CD14-positive monocyte (primary cell): ENCODE measurements at regions not wholly inside any gene's neighbourhood (a gene's known extent, or its start where the extent isn't known, plus 50 kb on each side); places are given as distances from the start of the nearest gene placed in this dataset.

Experiments used
- DNase-seq, 3 donors: peaks; one replicate each; pipeline ENCODE4 v3.0.0-alpha.2; 2011 to 2022
- H2AFZ ChIP-seq: 2 replicates; pipeline ENCODE4 v1.6.0; 2012; ENCODE audit warnings: mild to moderate bottlenecking, low read depth, low read length, inconsistent platforms; ENCODE audit not compliant: insufficient read depth, poor library complexity, severe bottlenecking
- H3K27ac ChIP-seq, 2 donors: 1 replicate in 1 of 2; 2 replicates in 1 of 2; pipeline ENCODE4 v1.5.1; 2012 to 2013; ENCODE audit warnings: low read length in 2 of 2, control low read depth in 1 of 2, inconsistent platforms in 1 of 2, low read depth in 1 of 2, mild to moderate bottlenecking in 1 of 2
- H3K27me3 ChIP-seq, 2 donors: one replicate each; pipeline versions ENCODE4 v1.6.0 to v1.6.1; 2011 to 2013; ENCODE audit warnings: low read length in 2 of 2; ENCODE audit not compliant: control insufficient read depth in 2 of 2, insufficient read depth in 2 of 2
- H3K36me3 ChIP-seq, 2 donors: replicated peaks in 1 of 2; 1 replicate in 1 of 2; 2 replicates in 1 of 2; pipeline versions ENCODE4 v1.5.1 to v1.6.1; 2012 to 2013; ENCODE audit warnings: low read length in 2 of 2, control low read depth in 1 of 2, inconsistent platforms in 1 of 2, mild to moderate bottlenecking in 1 of 2; ENCODE audit not compliant: insufficient read depth in 2 of 2, control insufficient read depth in 1 of 2
- H3K4me1 ChIP-seq, 2 donors: 1 replicate in 1 of 2; 2 replicates in 1 of 2; pipeline versions ENCODE4 v1.5.1 to v1.6.1; 2012 to 2013; ENCODE audit warnings: low read length in 2 of 2, control low read depth in 1 of 2, inconsistent platforms in 1 of 2, mild to moderate bottlenecking in 1 of 2, moderate library complexity in 1 of 2; ENCODE audit not compliant: insufficient read depth in 2 of 2, control insufficient read depth in 1 of 2
- H3K4me2 ChIP-seq: replicated peaks from 2 replicates; pipeline ENCODE3; 2012; ENCODE audit warnings: low read length, moderate library complexity, mild to moderate bottlenecking; ENCODE audit not compliant: poor library complexity, severe bottlenecking; ENCODE audit errors: extremely low read depth
- H3K4me3 ChIP-seq, 3 experiments: fragments of 200-600 bp in 1 of 3; sonication (generic) in 1 of 3; replicated peaks in 1 of 3; 1 replicate in 2 of 3; 2 replicates in 1 of 3; pipeline ENCODE4 v1.5.1; 2011 to 2013; ENCODE audit warnings: low read length in 3 of 3, mild to moderate bottlenecking in 3 of 3, control low read depth in 2 of 3, low read depth in 2 of 3, inconsistent platforms in 1 of 3, moderate library complexity in 1 of 3
- H3K79me2 ChIP-seq: 2 replicates; pipeline ENCODE4 v1.6.0; 2012; ENCODE audit warnings: mild to moderate bottlenecking, control low read depth, inconsistent platforms, low read length, moderate library complexity; ENCODE audit not compliant: insufficient read depth
- H3K9ac ChIP-seq: 2 replicates; pipeline ENCODE4 v1.6.0; 2017; ENCODE audit warnings: low read length, mild to moderate bottlenecking; ENCODE audit not compliant: insufficient read depth, poor library complexity, severe bottlenecking
- H3K9me3 ChIP-seq, 2 donors: replicated peaks in 1 of 2; 1 replicate in 1 of 2; 2 replicates in 1 of 2; pipeline versions ENCODE4 v1.5.1 to v1.6.1; 2012 to 2013; ENCODE audit warnings: low read length in 2 of 2, control low read depth in 1 of 2; ENCODE audit not compliant: control insufficient read depth in 1 of 2, insufficient read depth in 1 of 2
- H4K20me1 ChIP-seq: 2 replicates; pipeline ENCODE4 v1.6.0; 2012; ENCODE audit warnings: mild to moderate bottlenecking, low read length, control low read depth, moderate library complexity; ENCODE audit not compliant: insufficient read depth
- H3K27ac Mint-ChIP-seq, 7 donors: one replicate each; pipeline ENCODE4 v1.8.0; 2020; ENCODE audit warnings: mild to moderate bottlenecking in 7 of 7, mixed read lengths in 7 of 7, moderate library complexity in 6 of 7, inconsistent platforms in 2 of 7
- H3K27me3 Mint-ChIP-seq, 3 donors: one replicate each; pipeline ENCODE4 v1.8.0; 2021 to 2022; ENCODE audit warnings: low read depth in 3 of 3, mild to moderate bottlenecking in 3 of 3, mixed read lengths in 3 of 3, moderate library complexity in 3 of 3, inconsistent platforms in 1 of 3
- H3K36me3 Mint-ChIP-seq, 2 donors: one replicate each; pipeline ENCODE4 v1.8.0; 2020; ENCODE audit warnings: mixed read lengths in 2 of 2, inconsistent platforms in 1 of 2, mild to moderate bottlenecking in 1 of 2
- H3K4me1 Mint-ChIP-seq: one replicate; pipeline ENCODE4 v1.8.0; 2020; ENCODE audit warnings: mild to moderate bottlenecking, mixed read lengths
- H3K4me3 Mint-ChIP-seq, 2 donors: one replicate each; pipeline ENCODE4 v1.8.0; 2020; ENCODE audit warnings: mild to moderate bottlenecking in 2 of 2, mixed read lengths in 2 of 2, moderate library complexity in 1 of 2
- H3K9me3 Mint-ChIP-seq, 7 donors: one replicate each; pipeline ENCODE4 v1.8.0; 2020 to 2022; ENCODE audit warnings: mixed read lengths in 7 of 7, mild to moderate bottlenecking in 6 of 7, moderate library complexity in 6 of 7, inconsistent platforms in 2 of 7
- CTCF ChIP-seq: fragments of 200-600 bp; IDR thresholded peaks from one replicate; pipeline ENCODE4 v1.8.0; 2022; ENCODE audit warnings: antibody characterized with exemption, mild to moderate bottlenecking
- WGBS: methylation state at CpG from one replicate; pipeline ENCODE4 v1.1.5; 2013; ENCODE audit warnings: missing lambda C conversion rate; ENCODE audit not compliant: insufficient coverage; 5-methylcytosine and 5-hydroxymethylcytosine counted together
- intact Hi-C, 2 donors: fragments of 100-400 bp; cut with micrococcal nuclease; formaldehyde crosslinking; loops; one replicate each; pipeline versions ENCODE4 v1.15.0 to v1.15.1; 2023

GRCh38 chr4:167614866-167615265 is 380.6 kb upstream of the SPOCK3 start:
- Histone ChIP-seq H3K9me3 (peaks cover 0 to 6% of the 10 kb centered on the region in 2 donors), H3K4me2 (no peak overlapping the region), H3K79me2 (no peaks in the 10 kb centered on the region), H3K27me3 (no peaks in the 10 kb centered on the region), H3K4me3 (no peak overlapping the region), H3K36me3 (no peaks in the 10 kb centered on the region), H3K27ac (no peak overlapping the region), H4K20me1 (no peaks in the 10 kb centered on the region), H2AFZ (no peak overlapping the region), H3K4me1 (no peaks in the 10 kb centered on the region), H3K9ac (no peak overlapping the region)
- Mint-ChIP-seq H3K36me3 (no peaks in the 10 kb centered on the region), H3K9me3 (peaks cover 0 to 4% (median 0%) of the 10 kb centered on the region in 7 donors), H3K27me3 (no peaks in the 10 kb centered on the region), H3K4me1 (no peaks in the 10 kb centered on the region), H3K4me3 (no peak overlapping the region), H3K27ac (peak overlapping the region in 1 of 7 donors; percentile 28)
- intact Hi-C loops: no loop called here
- 25% methylated on average over 2 of the region's 3 CpGs for WGBS
- no peak for TF ChIP-seq CTCF
- no peak for DNase-seq

DNA sequence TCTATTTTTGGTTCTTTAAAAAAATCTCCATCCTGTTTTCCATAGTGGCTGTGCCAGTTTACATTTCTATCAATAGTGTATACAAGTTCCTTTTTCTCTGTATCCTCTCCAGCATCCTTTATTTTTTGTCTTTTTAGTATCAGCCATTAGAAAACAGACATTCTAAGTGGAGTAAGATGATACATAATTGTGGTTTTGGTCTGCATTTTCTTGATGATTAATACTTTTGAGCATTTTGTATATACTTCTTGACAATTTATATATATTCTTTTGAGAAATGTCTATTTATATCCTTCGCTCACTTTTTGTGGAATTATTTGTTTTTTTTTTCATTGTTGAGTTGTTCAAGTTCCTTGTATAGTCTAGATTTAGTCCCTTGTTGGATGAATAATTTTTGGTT is 382.2 kb upstream of the SPOCK3 start:
- Mint-ChIP-seq H3K36me3 (no peaks in the 10 kb centered on the region), H3K27me3 (no peaks in the 10 kb centered on the region), H3K4me3 (no peak overlapping the region), H3K9me3 (peaks cover 0 to 4% (median 0%) of the 10 kb centered on the region in 7 donors), H3K4me1 (no peaks in the 10 kb centered on the region), H3K27ac (no peak overlapping the region)
- no peak overlapping the region for H2AFZ ChIP-seq
- WGBS: no CpG with 5 or more reads among the region's 1 CpG
- no peaks in the 10 kb centered on the region for H3K79me2 ChIP-seq
- no peak overlapping the region for H3K27ac ChIP-seq
- no peak for TF ChIP-seq CTCF
- no peaks in the 10 kb centered on the region for H3K27me3 ChIP-seq
- no peak overlapping the region for H3K4me2 ChIP-seq
- no peaks in the 10 kb centered on the region for H4K20me1 ChIP-seq
- intact Hi-C loops: no loop called here
- H3K4me1 ChIP-seq: no peaks in the 10 kb centered on the region
- H3K9me3 ChIP-seq: peaks cover 0 to 6% of the 10 kb centered on the region in 2 donors
- no peak for DNase-seq
- H3K36me3 ChIP-seq: no peaks in the 10 kb centered on the region
- no peak overlapping the region for H3K9ac ChIP-seq
- no peak overlapping the region for H3K4me3 ChIP-seq
